T-cell (primary cell): ENCODE measurements at regions not wholly inside any gene's neighbourhood (a gene's known extent, or its start where the extent isn't known, plus 50 kb on each side); places are given as distances from the start of the nearest gene placed in this dataset.
A peak's percentile ranks its signal among the peaks of the same experiment; 100 is the strongest.
"Not testable (repeated sequence)": the region's sequence is repeated elsewhere in the genome, so short reads cannot be mapped to it uniquely, and the experiment has no call there.

Source experiments
- ATAC-seq, 4 experiments: fragments of 200-7000 bp in 3 of 4; fragments of 150-1000 bp in 1 of 4; cut with Tn5 transposase; replicated peaks in 1 of 4; 1 replicate in 3 of 4; 2 replicates in 1 of 4; pipeline ENCODE4 v1.10.0; 2021; ENCODE audit warnings: moderate library complexity in 3 of 4, mild to moderate bottlenecking in 2 of 4, moderate number of reproducible peaks in 1 of 4
- CTCF ChIA-PET, 2 donors: fragments of 300-600 bp; sonication (Branson Sonifier 250); formaldehyde crosslinking; loops; one replicate each; lab custom pipeline; 2022; ENCODE audit warnings: antibody characterized with exemption in 2 of 2; lab: Charles Lee
- POLR2A ChIA-PET, 2 donors: fragments of 300-600 bp; sonication (Branson Sonifier 250); formaldehyde crosslinking; loops; one replicate each; lab custom pipeline; 2022; ENCODE audit warnings: antibody characterized with exemption in 2 of 2; lab: Charles Lee
- DNase-seq, 35 experiments: peaks; one replicate each; pipeline versions ENCODE4 v3.0.0 to v3.0.0-alpha.2; 2013 to 2023
- H3K27ac ChIP-seq: one replicate; pipeline ENCODE4 v1.5.1; 2013; ENCODE audit warnings: low read length
- H3K27me3 ChIP-seq, 2 experiments: replicated peaks in 1 of 2; 1 replicate in 1 of 2; 2 replicates in 1 of 2; pipeline versions ENCODE4 v1.6.1 to v1.7.0; 2013; ENCODE audit warnings: low read length in 1 of 2, mixed read lengths in 1 of 2; ENCODE audit not compliant: control insufficient read depth in 2 of 2, insufficient read depth in 2 of 2; ENCODE audit errors: extremely low read depth in 1 of 2
- H3K36me3 ChIP-seq, 2 donors: 1 replicate in 1 of 2; 2 replicates in 1 of 2; pipeline versions ENCODE4 v1.6.1 to v1.7.0; 2013; ENCODE audit warnings: low read length in 1 of 2; ENCODE audit not compliant: control insufficient read depth in 2 of 2, insufficient read depth in 1 of 2; ENCODE audit errors: extremely low read depth in 1 of 2
- H3K4me1 ChIP-seq, 2 experiments: 1 replicate in 1 of 2; 2 replicates in 1 of 2; pipeline versions ENCODE4 v1.6.1 to v1.7.0; 2013; ENCODE audit warnings: low read length in 2 of 2, mixed read lengths in 1 of 2; ENCODE audit not compliant: insufficient read depth in 2 of 2, control insufficient read depth in 1 of 2; ENCODE audit errors: extremely low read depth in 1 of 2
- H3K4me3 ChIP-seq, 2 donors: 1 replicate in 1 of 2; 2 replicates in 1 of 2; pipeline versions ENCODE4 v1.5.1 to v1.7.0; 2013; ENCODE audit warnings: mild to moderate bottlenecking in 2 of 2, low read length in 1 of 2, moderate library complexity in 1 of 2; ENCODE audit not compliant: control insufficient read depth in 1 of 2; ENCODE audit errors: extremely low read depth in 1 of 2
- H3K9me3 ChIP-seq: 2 replicates; pipeline ENCODE4 v1.7.0; 2013
- H3K27ac Mint-ChIP-seq, 2 donors: one replicate each; pipeline ENCODE4 v1.8.0; 2020 to 2021; ENCODE audit warnings: mild to moderate bottlenecking in 2 of 2, mixed read lengths in 2 of 2
- H3K27me3 Mint-ChIP-seq, 2 donors: one replicate each; pipeline ENCODE4 v1.8.0; 2021 to 2022; ENCODE audit warnings: mixed read lengths in 2 of 2
- H3K36me3 Mint-ChIP-seq: one replicate; pipeline ENCODE4 v1.8.0; 2021; ENCODE audit warnings: mixed read lengths
- H3K4me1 Mint-ChIP-seq, 3 donors: one replicate each; pipeline ENCODE4 v1.8.0; 2020 to 2022; ENCODE audit warnings: mixed read lengths in 3 of 3, mild to moderate bottlenecking in 1 of 3
- H3K4me3 Mint-ChIP-seq, 3 donors: one replicate each; pipeline ENCODE4 v1.8.0; 2020 to 2022; ENCODE audit warnings: mild to moderate bottlenecking in 3 of 3, mixed read lengths in 3 of 3, moderate library complexity in 3 of 3
- H3K9me3 Mint-ChIP-seq, 3 donors: one replicate each; pipeline ENCODE4 v1.8.0; 2020 to 2022; ENCODE audit warnings: mixed read lengths in 3 of 3
- WGBS: methylation state at CpG from one replicate; pipeline ENCODE4 v1.1.5; 2013; ENCODE audit warnings: missing lambda C conversion rate; ENCODE audit not compliant: insufficient coverage; 5-methylcytosine and 5-hydroxymethylcytosine counted together

DNA sequence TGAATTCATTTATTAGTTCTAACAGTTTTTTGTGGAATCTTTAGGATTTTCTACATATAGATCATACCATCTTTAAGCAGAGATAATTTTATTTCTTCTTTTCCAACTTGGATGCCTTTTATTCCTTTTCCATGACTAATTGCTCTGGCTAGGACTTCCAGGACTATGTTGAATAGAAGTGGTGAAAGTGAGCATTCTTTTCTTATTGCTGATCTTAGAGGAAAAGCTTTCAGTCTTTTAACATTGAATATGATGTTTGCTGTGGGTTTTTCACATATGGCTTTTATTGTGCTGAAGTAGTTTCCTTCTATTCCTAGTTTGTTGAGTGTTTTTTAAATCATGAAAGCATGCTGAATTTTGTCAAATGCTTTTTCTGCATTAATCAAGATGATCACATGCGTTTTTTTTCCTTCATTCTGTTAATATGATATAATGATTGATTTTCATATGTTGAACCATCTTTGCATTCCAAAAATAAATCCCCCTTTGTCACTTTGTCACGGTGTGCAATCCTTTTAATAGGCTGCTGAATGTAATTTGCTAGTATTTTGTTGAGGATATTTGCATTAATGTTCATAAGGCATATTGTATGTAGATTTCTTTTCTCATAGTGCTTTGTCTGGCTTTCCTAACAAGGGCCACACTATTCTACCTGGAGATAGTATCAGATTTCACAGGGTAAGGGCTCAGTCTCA is 92.9 kb downstream of the ZNF467 start:
- POLR2A ChIA-PET: no interaction called here
- Mint-ChIP-seq H3K36me3 (peaks cover 3% of the 10 kb centered on the region), H3K27me3 (peaks cover 44 to 48% of the 10 kb centered on the region in 2 donors), H3K9me3 (peaks cover 9 to 11% (median 9%) of the 10 kb centered on the region in 3 donors), H3K4me1 (no peaks in the 10 kb centered on the region), H3K27ac (no peak overlapping the region), H3K4me3 (no peak overlapping the region)
- Histone ChIP-seq H3K27ac (no peak overlapping the region), H3K4me3 (no peak overlapping the region), H3K36me3 (no peaks in the 10 kb centered on the region), H3K4me1 (no peaks in the 10 kb centered on the region), H3K27me3 (peaks cover 0 to 12% of the 10 kb centered on the region in 2 experiments), H3K9me3 (no peaks in the 10 kb centered on the region)
- CTCF ChIA-PET: no interaction called here
- WGBS: no CpG with 5 or more reads among the region's 2 CpGs
- ATAC-seq (no peak), DNase-seq (no peak)

GRCh38 chr7:149674728-149675385 is 98.5 kb downstream of the ZNF467 start:
- H3K4me3 Mint-ChIP-seq, H3K27ac Mint-ChIP-seq, H3K9me3 Mint-ChIP-seq, CTCF ChIA-PET, ATAC-seq, H3K36me3 Mint-ChIP-seq, POLR2A ChIA-PET, H3K36me3 ChIP-seq, H3K4me3 ChIP-seq, DNase-seq, H3K4me1 Mint-ChIP-seq, H3K27ac ChIP-seq, H3K4me1 ChIP-seq, H3K9me3 ChIP-seq: not testable (repeated sequence)
- peaks cover 51% of the 10 kb centered on the region in 2 donors for H3K27me3 Mint-ChIP-seq
- peaks cover 0 to 21% of the 10 kb centered on the region in 2 experiments for H3K27me3 ChIP-seq
- 83% methylated on average over 9 of the region's 10 CpGs for WGBS

GRCh38 chr7:149673006-149673405 is 100.4 kb downstream of the ZNF467 start:
- Mint-ChIP-seq H3K27me3 (peaks cover 41 to 47% of the 10 kb centered on the region in 2 donors), H3K9me3 (no peaks in the 10 kb centered on the region), H3K4me1 (no peaks in the 10 kb centered on the region), H3K27ac (no peak overlapping the region), H3K4me3 (no peak overlapping the region), H3K36me3 (no peaks in the 10 kb centered on the region)
- H3K4me3 ChIP-seq: no peak overlapping the region
- H3K4me1 ChIP-seq: no peaks in the 10 kb centered on the region
- H3K27me3 ChIP-seq: peaks cover 0 to 20% of the 10 kb centered on the region in 2 experiments
- H3K36me3 ChIP-seq: no peaks in the 10 kb centered on the region
- ChIA-PET POLR2A (no interaction called here), CTCF (no interaction called here)
- 92% methylated on average over 2 of the region's 5 CpGs for WGBS
- no peak overlapping the region for H3K27ac ChIP-seq
- no peaks in the 10 kb centered on the region for H3K9me3 ChIP-seq
- DNase-seq: no peak
- no peak for ATAC-seq

- no peaks in the 10 kb centered on the region for H3K36me3 Mint-ChIP-seq
- ATAC-seq: no peak
- no peaks in the 10 kb centered on the region for H3K9me3 ChIP-seq
- H3K4me1 Mint-ChIP-seq: no peaks in the 10 kb centered on the region
- no peak for DNase-seq
- H3K36me3 ChIP-seq: no peaks in the 10 kb centered on the region
- H3K27me3 Mint-ChIP-seq: peaks cover 44 to 48% of the 10 kb centered on the region in 2 donors
- H3K27ac Mint-ChIP-seq: no peak overlapping the region
- H3K27ac ChIP-seq: no peak overlapping the region
- ChIA-PET CTCF (interaction anchor here in 1 of 2 donors (0.6 to 1.4 kb wide), 3 partner anchors 12 to 285 kb away, joined by 3 to 7 read pairs (median 3); no protein-coding TSS in a partner anchor), POLR2A (no interaction called here)
- H3K4me3 Mint-ChIP-seq: no peak overlapping the region
- no peaks in the 10 kb centered on the region for H3K9me3 Mint-ChIP-seq
- no peaks in the 10 kb centered on the region for H3K4me1 ChIP-seq
- WGBS: no CpG with 5 or more reads among the region's 1 CpG
- H3K27me3 ChIP-seq: peaks cover 0 to 17% of the 10 kb centered on the region in 2 experiments
- H3K4me3 ChIP-seq: no peak overlapping the region
Observed at GRCh38 chr7:149670288-149670687, 103.1 kb downstream of the ZNF467 start.

DNA sequence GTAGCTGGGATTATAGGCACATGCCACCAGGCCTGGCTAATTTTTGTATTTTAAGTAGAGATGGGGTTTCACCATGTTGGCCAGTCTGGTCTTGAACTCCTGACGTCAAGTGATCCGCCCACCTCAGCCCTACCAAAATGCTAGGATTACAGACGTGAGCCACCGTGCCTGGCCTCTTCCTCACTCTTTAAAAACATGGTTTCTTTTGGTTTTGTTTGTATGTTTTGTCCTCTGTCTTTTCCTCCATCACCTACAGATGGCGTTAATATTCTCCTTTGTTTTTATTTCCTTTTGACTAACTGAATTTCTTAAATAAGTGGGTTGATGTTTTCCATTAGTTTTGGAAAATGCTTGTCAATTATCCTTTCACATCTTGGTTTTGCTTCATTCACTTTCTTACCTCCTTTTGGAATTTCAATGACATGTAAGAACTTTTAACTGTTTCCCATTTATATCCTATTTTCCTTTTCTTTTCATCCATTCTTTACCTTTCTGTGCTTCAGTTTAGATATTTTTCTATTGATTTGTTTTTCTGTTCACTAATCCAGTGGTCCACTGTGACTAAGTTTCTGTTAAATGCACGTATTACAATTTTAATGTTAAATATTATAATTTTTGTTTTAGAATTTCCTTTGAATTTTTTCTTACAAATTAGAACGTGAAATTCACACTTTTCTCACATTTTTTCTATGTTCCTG is 104.1 kb downstream of the ZNF467 start:
- peak in 1 of 35 experiments; percentile 38 for DNase-seq
- Histone ChIP-seq H3K4me1 (no peaks in the 10 kb centered on the region), H3K27me3 (peaks cover 0 to 19% of the 10 kb centered on the region in 2 experiments), H3K27ac (no peak overlapping the region), H3K36me3 (no peaks in the 10 kb centered on the region), H3K9me3 (no peaks in the 10 kb centered on the region), H3K4me3 (no peak overlapping the region)
- no peak for ATAC-seq
- no peaks in the 10 kb centered on the region for H3K4me1 Mint-ChIP-seq
- ChIA-PET POLR2A (no interaction called here), CTCF (no interaction called here)
- no peak overlapping the region for H3K27ac Mint-ChIP-seq
- no peaks in the 10 kb centered on the region for H3K36me3 Mint-ChIP-seq
- H3K9me3 Mint-ChIP-seq: no peaks in the 10 kb centered on the region
- WGBS: no CpG with 5 or more reads among the region's 7 CpGs
- H3K4me3 Mint-ChIP-seq: no peak overlapping the region
- H3K27me3 Mint-ChIP-seq: peaks cover 42 to 52% of the 10 kb centered on the region in 2 donors

- Mint-ChIP-seq H3K27me3 (peaks cover 43 to 53% of the 10 kb centered on the region in 2 donors), H3K27ac (no peak overlapping the region), H3K9me3 (no peaks in the 10 kb centered on the region), H3K36me3 (no peaks in the 10 kb centered on the region), H3K4me3 (no peak overlapping the region), H3K4me1 (no peaks in the 10 kb centered on the region)
- DNase-seq (no peak), ATAC-seq (no peak)
- Histone ChIP-seq H3K27me3 (peaks cover 0 to 18% of the 10 kb centered on the region in 2 experiments), H3K4me1 (no peaks in the 10 kb centered on the region), H3K36me3 (no peaks in the 10 kb centered on the region), H3K4me3 (no peak overlapping the region), H3K9me3 (no peaks in the 10 kb centered on the region), H3K27ac (no peak overlapping the region)
- ChIA-PET POLR2A (no interaction called here), CTCF (interaction anchor here in 1 of 2 donors (0.6 to 0.7 kb wide), 2 partner anchors 134 to 451 kb away, joined by 3 to 4 read pairs; no protein-coding TSS in a partner anchor)
- no CpG with 5 or more reads among the region's 1 CpG for WGBS
Observed at GRCh38 chr7:149666360-149666945, 106.9 kb downstream of the ZNF467 start.
